ENCODE measurements at regions not wholly inside any gene's neighbourhood (a gene's known extent, or its start where the extent isn't known, plus 50 kb on each side); places are given as distances from the start of the nearest gene placed in this dataset.

DNA sequence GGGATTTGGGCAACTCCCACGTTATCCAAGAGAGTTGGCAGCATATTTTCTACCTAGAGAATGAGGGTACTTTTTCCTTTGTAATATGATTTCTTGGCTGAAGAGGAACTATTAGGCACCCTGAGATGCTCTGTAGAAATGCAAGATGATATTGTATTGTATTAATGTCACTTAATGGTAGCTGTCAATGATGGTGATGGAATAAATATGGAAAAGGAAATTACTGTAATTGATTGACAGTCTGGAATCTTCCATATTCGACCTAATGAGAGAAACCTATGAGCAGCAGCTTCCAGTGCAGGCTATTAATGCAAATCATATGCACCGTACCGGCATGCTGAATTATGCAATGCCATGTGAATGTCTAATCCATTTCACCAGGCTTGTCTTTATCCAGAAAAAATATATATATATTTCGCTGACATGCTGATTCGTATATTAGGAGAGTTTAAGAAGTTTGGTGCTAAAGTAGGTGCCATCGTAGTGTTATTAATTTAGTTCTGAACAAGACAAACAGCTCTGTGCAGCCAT, 494.2 kb upstream of the JARID2 start:
- Histone ChIP-seq H3K36me3 (ENCODE audit: control insufficient read depth, insufficient read depth, low read length) (no peaks in the 10 kb centered on the region), H3K4me3 (ENCODE audit: low read depth, low read length) (no peak overlapping the region), H3K27me3 (ENCODE audit: control insufficient read depth, insufficient read depth, low read length) (no peaks in the 10 kb centered on the region)
- TF ChIP-seq, protein P1, sequence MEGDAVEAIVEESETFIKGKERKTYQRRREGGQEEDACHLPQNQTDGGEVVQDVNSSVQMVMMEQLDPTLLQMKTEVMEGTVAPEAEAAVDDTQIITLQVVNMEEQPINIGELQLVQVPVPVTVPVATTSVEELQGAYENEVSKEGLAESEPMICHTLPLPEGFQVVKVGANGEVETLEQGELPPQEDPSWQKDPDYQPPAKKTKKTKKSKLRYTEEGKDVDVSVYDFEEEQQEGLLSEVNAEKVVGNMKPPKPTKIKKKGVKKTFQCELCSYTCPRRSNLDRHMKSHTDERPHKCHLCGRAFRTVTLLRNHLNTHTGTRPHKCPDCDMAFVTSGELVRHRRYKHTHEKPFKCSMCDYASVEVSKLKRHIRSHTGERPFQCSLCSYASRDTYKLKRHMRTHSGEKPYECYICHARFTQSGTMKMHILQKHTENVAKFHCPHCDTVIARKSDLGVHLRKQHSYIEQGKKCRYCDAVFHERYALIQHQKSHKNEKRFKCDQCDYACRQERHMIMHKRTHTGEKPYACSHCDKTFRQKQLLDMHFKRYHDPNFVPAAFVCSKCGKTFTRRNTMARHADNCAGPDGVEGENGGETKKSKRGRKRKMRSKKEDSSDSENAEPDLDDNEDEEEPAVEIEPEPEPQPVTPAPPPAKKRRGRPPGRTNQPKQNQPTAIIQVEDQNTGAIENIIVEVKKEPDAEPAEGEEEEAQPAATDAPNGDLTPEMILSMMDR (IDR thresholded peaks at IDR 0.05; ENCODE audit: insufficient read depth, low read length, poor library complexity, severe bottlenecking) = no peak
- no peak for DNase-seq (ENCODE audit: low read depth)

DNA sequence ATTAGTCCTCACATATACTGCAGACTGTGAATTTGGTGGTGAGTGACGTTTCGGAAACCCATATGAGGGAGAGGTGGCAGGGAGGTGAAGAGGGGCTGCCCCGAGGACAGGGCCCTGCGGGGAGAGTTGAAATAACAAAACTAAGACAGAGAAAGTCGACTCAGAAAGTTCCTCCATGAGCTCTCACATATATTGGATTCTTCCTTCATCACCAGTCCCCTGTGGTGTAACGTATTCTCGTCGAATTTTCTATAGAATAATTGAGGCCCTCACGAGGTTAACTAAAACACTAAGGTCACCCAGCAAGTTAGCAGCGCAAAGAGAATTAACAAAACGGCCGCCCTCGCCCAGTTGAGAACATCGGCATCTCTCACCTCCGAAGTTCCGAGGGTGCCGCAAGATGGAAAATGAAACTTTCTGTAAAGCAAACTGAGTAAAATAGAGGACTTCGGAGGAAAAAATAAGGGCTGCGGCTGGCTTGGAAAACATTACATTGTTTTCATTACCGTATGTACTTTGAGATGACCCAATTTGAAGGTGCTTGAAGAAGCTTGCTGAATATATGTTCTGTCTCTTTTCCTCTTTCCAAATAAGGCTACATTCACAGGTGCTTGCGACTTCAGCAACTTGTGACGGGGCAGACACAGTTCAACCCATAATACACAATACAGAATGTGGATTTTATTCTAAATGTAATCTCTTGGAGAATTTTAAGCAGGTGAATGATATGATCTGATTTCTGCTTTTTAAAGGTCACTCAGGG, 490.9 kb upstream of the JARID2 start:
- H3K36me3 ChIP-seq (ENCODE audit: control insufficient read depth, insufficient read depth, low read length) = no peaks in the 10 kb centered on the region

DNA sequence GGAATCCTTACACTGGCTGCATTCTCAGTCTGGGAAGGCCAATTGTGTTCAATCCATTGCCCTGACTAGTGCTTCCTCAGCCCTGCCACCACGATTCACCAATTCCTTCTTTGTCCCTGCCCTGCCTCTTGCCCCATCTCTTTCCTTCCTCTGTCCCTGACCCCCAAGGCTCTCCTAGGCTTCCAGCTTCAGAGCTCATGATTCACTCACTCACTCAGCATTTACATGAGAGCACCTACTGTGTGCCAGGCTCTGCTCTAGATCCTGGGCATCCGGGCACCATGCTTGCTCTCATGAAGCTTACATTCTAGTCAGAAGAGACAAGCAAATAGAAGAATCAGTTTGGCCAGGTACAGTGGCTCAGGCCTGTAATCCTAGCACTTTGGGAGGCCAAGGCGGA, 489.5 kb upstream of the JARID2 start:
- TF ChIP-seq, protein P1 (IDR thresholded peaks at IDR 0.05; ENCODE audit: insufficient read depth, low read length, poor library complexity, severe bottlenecking) = no peak
- DNase-seq (ENCODE audit: low read depth) = no peak
- no peaks in the 10 kb centered on the region for H3K27me3 ChIP-seq (ENCODE audit: control insufficient read depth, insufficient read depth, low read length)
- H3K36me3 ChIP-seq (ENCODE audit: control insufficient read depth, insufficient read depth, low read length) = no peaks in the 10 kb centered on the region
- H3K4me3 ChIP-seq (ENCODE audit: low read depth, low read length) = no peak overlapping the region

More for the DNA sequence above, 490.9 kb upstream of the JARID2 start:
- TF ChIP-seq, protein P1 (IDR thresholded peaks at IDR 0.05; ENCODE audit: insufficient read depth, low read length, poor library complexity, severe bottlenecking) = no peak
- no peak for DNase-seq (ENCODE audit: low read depth)
- Histone ChIP-seq H3K4me3 (ENCODE audit: low read depth, low read length) (no peak overlapping the region), H3K27me3 (ENCODE audit: control insufficient read depth, insufficient read depth, low read length) (no peaks in the 10 kb centered on the region)

DNA sequence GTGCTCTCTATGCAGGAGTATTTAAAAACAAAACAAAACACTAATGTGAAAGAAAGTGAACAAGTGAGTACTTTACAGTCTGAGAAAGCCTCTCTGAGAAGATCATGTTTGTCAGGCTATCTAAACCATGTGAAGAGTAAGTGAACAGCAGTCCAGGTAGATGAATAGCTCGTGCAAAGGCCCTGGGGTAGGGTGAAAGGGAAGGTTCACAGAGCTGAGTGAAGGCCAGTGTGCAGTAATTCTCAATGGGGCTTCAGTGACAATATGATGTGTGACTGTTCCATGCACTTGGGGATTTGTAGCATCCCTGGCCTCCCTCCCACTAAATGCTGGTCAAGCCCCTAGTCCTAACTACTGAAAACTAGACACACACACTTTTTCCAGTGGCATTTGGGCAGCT, 488.9 kb upstream of the JARID2 start:
- TF ChIP-seq, protein P1 (IDR thresholded peaks at IDR 0.05; ENCODE audit: insufficient read depth, low read length, poor library complexity, severe bottlenecking) = no peak
- DNase-seq (ENCODE audit: low read depth) = no peak

DNA sequence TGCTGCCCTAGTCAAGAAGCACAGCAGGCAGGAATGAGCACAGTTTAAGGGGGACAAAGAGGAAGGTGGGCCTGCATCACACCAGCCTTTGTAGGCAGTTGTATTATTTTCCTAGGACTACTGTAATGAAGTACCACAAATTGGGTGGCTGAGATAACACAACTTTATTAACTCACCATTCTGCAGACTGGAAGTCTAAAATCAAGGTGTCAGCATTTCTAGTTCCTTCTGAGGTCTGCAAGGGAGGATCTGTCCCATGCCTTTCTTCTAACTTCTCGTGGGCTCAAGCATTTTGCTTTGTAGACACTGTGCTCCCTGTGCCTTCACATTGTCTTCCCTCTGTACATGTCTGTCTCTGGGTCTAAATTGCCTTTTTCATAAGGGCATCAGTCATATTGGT, 488.5 kb upstream of the JARID2 start:
- no peaks in the 10 kb centered on the region for H3K36me3 ChIP-seq (ENCODE audit: control insufficient read depth, insufficient read depth, low read length)
- DNase-seq (ENCODE audit: low read depth) = no peak
- H3K4me3 ChIP-seq (ENCODE audit: low read depth, low read length) = no peak overlapping the region
- H3K27me3 ChIP-seq (ENCODE audit: control insufficient read depth, insufficient read depth, low read length) = no peaks in the 10 kb centered on the region
- TF ChIP-seq, protein P1 (IDR thresholded peaks at IDR 0.05; ENCODE audit: insufficient read depth, low read length, poor library complexity, severe bottlenecking) = no peak

More for the DNA sequence above, 488.9 kb upstream of the JARID2 start:
- no peaks in the 10 kb centered on the region for H3K27me3 ChIP-seq (ENCODE audit: control insufficient read depth, insufficient read depth, low read length)
- H3K36me3 ChIP-seq (ENCODE audit: control insufficient read depth, insufficient read depth, low read length) = no peaks in the 10 kb centered on the region
- no peak overlapping the region for H3K4me3 ChIP-seq (ENCODE audit: low read depth, low read length)
